GM18517 (cell line): ENCODE measurements at regions not wholly inside any gene's neighbourhood (a gene's known extent, or its start where the extent isn't known, plus 50 kb on each side); places are given as distances from the start of the nearest gene placed in this dataset.
"Not testable (repeated sequence)": the region's sequence is repeated elsewhere in the genome, so short reads cannot be mapped to it uniquely, and the experiment has no call there.

ENCODE experiments used
- ATAC-seq: cut with Tn5 transposase; IDR thresholded peaks from one replicate; pipeline ENCODE4 v1.9.1; 2021; ENCODE audit warnings: mild to moderate bottlenecking, moderate library complexity; ENCODE audit not compliant: unreplicated experiment

GRCh38 chr16:48810436-48810802 lies 200.4 kb upstream of the N4BP1 start:
- no peak for ATAC-seq

- no peak for ATAC-seq
Observed at GRCh38 chr16:48790151-48790550, 180.2 kb upstream of the N4BP1 start.

GRCh38 chr16:48788475-48788874 lies 178.5 kb upstream of the N4BP1 start:
- ATAC-seq: no peak

GRCh38 chr16:48745541-48745940 lies 135.6 kb upstream of the N4BP1 start:
- no peak for ATAC-seq

GRCh38 chr16:48740964-48741363 lies 131.0 kb upstream of the N4BP1 start:
- no peak for ATAC-seq

GRCh38 chr16:48734220-48734619 lies 124.2 kb upstream of the N4BP1 start:
- no peak for ATAC-seq

DNA sequence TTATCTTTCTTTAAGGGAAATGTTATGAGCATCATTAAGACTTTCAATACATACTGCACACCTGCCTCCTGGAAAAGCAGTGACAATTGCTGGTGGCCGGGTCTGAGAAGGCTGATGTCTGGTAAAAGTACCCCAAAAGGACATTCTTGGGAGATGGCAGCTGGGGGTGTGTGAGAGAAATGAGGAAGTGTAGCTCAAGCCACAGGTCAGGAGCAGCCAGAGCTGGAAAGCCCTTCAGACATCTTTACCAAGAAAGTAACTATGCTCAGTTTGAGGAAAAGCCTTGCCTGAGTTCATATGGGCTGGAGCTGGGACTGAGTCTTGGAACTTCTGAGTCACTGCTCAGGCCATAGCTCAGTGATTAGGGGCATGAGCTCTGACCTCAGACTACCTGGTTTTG lies 94.7 kb upstream of the N4BP1 start:
- no peak for ATAC-seq

DNA sequence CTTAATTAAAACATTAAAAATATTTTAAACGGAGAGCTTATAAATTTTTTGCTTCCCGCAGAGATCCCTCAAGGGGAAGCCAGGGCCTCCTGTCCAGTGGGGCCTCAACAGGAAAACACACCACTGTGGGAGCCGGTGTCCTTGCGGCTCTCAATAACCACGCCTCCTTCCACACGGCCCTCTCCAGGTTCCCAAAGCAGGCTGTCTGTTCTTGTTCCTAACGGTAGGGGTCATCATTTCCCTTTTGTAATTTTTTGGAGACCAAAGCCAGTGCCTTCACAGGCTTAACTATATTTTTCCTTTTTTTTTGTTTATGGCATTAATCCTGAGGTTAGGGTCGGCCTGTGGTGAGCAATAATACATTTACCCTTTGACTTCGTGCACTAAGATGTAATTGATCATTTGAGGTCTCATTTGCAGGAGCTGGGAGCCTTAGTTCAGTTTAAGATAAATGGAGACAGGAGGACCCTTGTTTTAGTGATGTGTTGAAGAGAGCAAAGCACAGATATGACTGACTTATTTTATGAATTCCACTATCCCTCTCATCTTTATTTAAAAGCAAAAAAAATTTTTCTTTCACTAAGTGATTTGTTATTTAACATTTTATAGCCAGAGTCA lies 77.5 kb upstream of the N4BP1 start:
- ATAC-seq: no peak

DNA sequence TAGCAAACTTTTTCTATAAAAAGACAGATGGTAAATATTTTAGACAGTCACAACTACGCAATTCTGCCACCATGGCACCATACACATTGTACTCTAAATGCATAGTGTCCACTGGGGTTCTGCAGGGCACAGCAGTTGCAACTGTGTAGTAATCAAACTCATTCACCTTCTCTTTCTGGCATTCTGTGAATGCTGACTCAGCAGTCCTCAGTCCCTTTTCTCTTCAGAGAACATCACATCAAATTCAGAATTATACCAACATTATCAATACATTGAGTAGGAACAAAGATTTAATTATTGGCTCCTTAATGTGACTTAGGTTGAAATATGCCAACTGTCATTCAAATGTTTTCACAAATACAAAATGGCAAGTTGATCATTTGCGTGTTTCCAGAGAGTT lies 74.2 kb upstream of the N4BP1 start:
- ATAC-seq: no peak

DNA sequence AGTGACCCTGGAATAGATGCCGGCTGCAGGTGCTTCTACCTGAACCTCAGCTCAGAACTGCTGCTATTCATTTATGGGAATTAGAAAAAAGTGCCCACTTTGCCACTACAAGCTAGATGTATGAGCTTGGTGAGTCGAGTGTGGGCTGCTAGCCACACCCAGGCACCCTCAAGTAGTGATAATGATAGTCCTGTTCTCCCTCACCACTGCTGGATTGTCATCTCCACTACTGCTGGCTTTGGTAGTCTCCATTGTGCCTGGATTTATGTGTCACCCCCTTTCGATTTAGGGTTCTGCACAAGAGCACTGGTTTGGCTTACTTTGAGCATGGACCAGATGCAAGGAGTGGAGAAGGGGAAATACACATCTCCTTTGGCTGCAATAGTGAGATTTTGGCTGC lies 73.0 kb upstream of the N4BP1 start:
- no peak for ATAC-seq

DNA sequence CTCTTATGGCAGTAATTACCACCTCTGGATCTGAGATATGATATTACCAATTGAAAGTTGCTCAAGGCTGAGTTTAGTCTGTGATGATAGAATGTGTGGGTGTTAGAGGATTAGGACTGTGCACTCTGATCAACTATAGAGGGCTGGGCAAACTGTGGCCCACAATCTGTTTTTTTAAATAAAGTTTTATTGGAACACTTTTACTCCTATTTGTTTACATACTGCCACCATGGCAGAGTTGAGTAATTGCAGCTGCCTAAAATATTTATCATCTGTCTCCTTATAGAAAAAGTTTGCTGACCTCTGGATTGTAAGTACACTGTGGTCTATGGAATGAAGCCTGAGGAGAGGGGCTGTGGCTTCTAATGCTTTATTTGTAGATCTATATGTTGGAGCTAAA lies 71.5 kb upstream of the N4BP1 start:
- ATAC-seq: no peak

DNA sequence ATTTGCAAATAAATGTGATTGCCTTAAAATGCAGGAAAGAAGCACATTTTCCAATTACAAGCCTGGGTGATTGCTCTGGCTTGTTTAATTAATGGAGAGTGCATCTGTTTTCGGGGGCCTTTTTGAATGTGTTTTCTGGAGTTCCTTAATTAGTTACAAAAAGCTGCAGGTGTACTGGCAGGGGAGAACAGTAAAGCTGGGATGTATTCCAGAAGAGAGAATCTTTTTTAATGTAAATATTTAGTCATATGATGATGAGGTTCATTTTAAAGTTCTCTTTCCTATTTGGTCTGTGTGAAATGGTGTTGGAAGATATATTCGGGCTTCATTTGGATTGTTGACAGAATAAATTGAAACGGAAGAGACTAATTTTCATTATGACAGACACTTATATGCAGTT lies 70.9 kb upstream of the N4BP1 start:
- no peak for ATAC-seq

DNA sequence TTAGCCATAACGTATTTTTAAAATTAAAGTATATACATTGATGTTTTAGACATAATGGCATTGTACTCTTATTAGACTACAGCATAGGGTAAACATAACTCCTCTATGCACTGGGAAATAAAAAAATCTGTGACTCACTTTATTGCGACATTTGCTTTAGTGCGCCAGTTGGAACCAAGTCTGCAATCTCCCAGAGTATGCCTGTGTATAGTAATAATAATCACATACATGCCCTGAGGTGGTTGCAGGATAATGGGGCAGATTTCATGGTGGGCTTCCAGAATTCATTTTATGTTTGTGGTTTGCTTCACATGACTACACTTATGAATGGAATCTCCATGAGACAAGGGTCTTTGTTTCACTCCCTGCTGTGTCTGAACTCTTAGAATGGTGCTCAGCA lies 66.9 kb upstream of the N4BP1 start:
- ATAC-seq: no peak

DNA sequence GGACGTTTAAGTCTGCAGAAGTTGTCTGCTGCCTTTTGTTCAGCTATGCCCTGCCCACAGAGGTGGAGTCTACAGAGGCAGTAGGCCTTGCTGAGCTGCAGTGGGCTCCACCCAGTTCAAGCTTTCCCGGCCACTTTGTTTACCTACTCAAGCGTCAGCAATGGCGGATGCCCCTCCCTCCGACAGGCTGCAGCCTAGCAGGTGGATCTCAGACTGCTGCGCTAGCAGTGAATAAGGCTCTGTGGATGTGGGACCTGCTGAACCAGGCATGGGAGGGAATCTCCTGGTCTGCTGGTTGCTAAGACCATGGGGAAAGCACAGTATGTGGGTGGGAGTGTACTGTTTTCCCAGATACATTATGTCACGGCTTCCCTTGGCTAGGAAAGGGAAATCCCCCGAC lies 58.2 kb upstream of the N4BP1 start:
- ATAC-seq: not testable (repeated sequence)

GRCh38 chr16:48659940-48660339 lies 50.0 kb upstream of the N4BP1 start:
- ATAC-seq: no peak
